Endothelial cell of umbilical vein (primary cell): ENCODE measurements at regions not wholly inside any gene's neighbourhood (a gene's known extent, or its start where the extent isn't known, plus 50 kb on each side); places are given as distances from the start of the nearest gene placed in this dataset.
"Not testable (repeated sequence)": the region's sequence is repeated elsewhere in the genome, so short reads cannot be mapped to it uniquely, and the experiment has no call there.

Experiments
- EZH2 ChIP-seq: IDR thresholded peaks from 2 replicates; pipeline ENCODE4 v1.6.1; 2012; ENCODE audit warnings: borderline replicate concordance, low read depth, mild to moderate bottlenecking, moderate library complexity, low read length, inconsistent platforms; ENCODE audit not compliant: severe bottlenecking
- FOS ChIP-seq: IDR thresholded peaks from 2 replicates; pipeline ENCODE4 v1.6.1; 2011; ENCODE audit warnings: mild to moderate bottlenecking, low read length, moderate library complexity, borderline replicate concordance; ENCODE audit not compliant: insufficient read depth
- POLR2A ChIP-seq: IDR thresholded peaks from 2 replicates; pipeline ENCODE4 v1.6.1; 2012; ENCODE audit warnings: low read depth, mild to moderate bottlenecking, control low read depth, low read length
- POLR2AphosphoS5 ChIP-seq: IDR thresholded peaks from 2 replicates; pipeline ENCODE4 v1.6.1; 2012; ENCODE audit warnings: low read depth, mild to moderate bottlenecking, control low read depth, low read length, moderate library complexity; ENCODE audit not compliant: insufficient read depth

DNA sequence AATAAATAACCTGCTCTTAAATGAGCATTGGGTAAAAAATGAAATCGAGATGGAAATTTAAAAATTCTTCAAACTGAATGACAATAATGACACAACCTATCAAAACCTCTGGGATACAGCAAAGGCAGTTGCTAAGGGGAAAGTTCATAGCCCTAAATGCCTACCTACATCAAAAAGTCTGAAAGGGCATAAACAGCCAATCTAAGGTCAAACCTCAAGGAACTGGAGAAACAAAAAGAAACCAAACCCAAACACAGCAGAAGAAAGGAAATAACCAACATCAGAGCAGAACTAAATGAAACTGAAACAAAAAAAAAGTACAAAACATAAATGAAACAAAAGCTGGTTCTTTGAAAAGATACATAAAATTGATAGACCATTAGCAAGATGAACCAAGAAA, 119.7 kb downstream of the RSL24D1 start:
- not testable (repeated sequence) for TF ChIP-seq FOS, POLR2AphosphoS5, POLR2A, EZH2
